SH-SY5Y (cell line): ENCODE measurements at regions not wholly inside any gene's neighbourhood (a gene's known extent, or its start where the extent isn't known, plus 50 kb on each side); places are given as distances from the start of the nearest gene placed in this dataset.

Experiments
- GATA2 ChIP-seq: IDR thresholded peaks from 2 replicates; pipeline ENCODE4 v1.6.1; 2011; ENCODE audit warnings: mild to moderate bottlenecking, low read depth, low read length
- GATA3 ChIP-seq: IDR thresholded peaks from 2 replicates; pipeline ENCODE4 v1.6.1; 2011; ENCODE audit warnings: low read depth, mild to moderate bottlenecking, low read length, moderate library complexity

- no peak for TF ChIP-seq GATA2
- TF ChIP-seq GATA3: no peak
Observed at GRCh38 chr1:106995970-106996369, 60.5 kb upstream of the PRMT6 start.
